Endothelial cell of umbilical vein (primary cell): ENCODE measurements at regions not wholly inside any gene's neighbourhood (a gene's known extent, or its start where the extent isn't known, plus 50 kb on each side); places are given as distances from the start of the nearest gene placed in this dataset.

Source experiments
- CTCF ChIP-seq, 2 donors: IDR thresholded peaks; 1 replicate in 1 of 2; 2 replicates in 1 of 2; pipeline ENCODE4 v1.5.1; 2011; ENCODE audit warnings: low read length in 2 of 2, mild to moderate bottlenecking in 2 of 2, moderate library complexity in 2 of 2, control low read depth in 1 of 2, inconsistent platforms in 1 of 2, low read depth in 1 of 2; ENCODE audit not compliant: insufficient read depth in 1 of 2; ENCODE audit errors: extremely low read depth in 1 of 2
- EZH2 ChIP-seq: IDR thresholded peaks from 2 replicates; pipeline ENCODE4 v1.6.1; 2012; ENCODE audit warnings: borderline replicate concordance, low read depth, mild to moderate bottlenecking, moderate library complexity, low read length, inconsistent platforms; ENCODE audit not compliant: severe bottlenecking
- MAX ChIP-seq: IDR thresholded peaks from 2 replicates; pipeline ENCODE4 v1.6.1; 2011; ENCODE audit not compliant: insufficient read depth, insufficient read length
- MYC ChIP-seq: IDR thresholded peaks from one replicate; pipeline ENCODE4 v1.6.1; 2011; ENCODE audit warnings: mild to moderate bottlenecking, low read depth, low read length
- POLR2A ChIP-seq: IDR thresholded peaks from 2 replicates; pipeline ENCODE4 v1.6.1; 2012; ENCODE audit warnings: low read depth, mild to moderate bottlenecking, control low read depth, low read length
- POLR2AphosphoS5 ChIP-seq: IDR thresholded peaks from 2 replicates; pipeline ENCODE4 v1.6.1; 2012; ENCODE audit warnings: low read depth, mild to moderate bottlenecking, control low read depth, low read length, moderate library complexity; ENCODE audit not compliant: insufficient read depth

- TF ChIP-seq CTCF (IDR thresholded peaks at IDR 0.05; ENCODE audit: extremely low read depth in 1 of 2, insufficient read depth in 1 of 2, low read depth in 1 of 2, low read length in 2 of 2) (no peak), EZH2 (no peak), POLR2A (no peak), MYC (no peak), MAX (no peak), POLR2AphosphoS5 (no peak)
These were observed 683.9 kb downstream of the MATN1 start for GRCh38 chr1:30039354-30040080.
